Left forelimb (tissue), 1 donor: ENCODE measurements at regions not wholly inside any gene's neighbourhood (a gene's known extent, or its start where the extent isn't known, plus 50 kb on each side); places are given as distances from the start of the nearest gene placed in this dataset.

Experiments used
- DNase-seq: peaks from one replicate; pipeline ENCODE4 v3.0.0-alpha.2; 2018; ENCODE audit warnings: low spot score

DNA sequence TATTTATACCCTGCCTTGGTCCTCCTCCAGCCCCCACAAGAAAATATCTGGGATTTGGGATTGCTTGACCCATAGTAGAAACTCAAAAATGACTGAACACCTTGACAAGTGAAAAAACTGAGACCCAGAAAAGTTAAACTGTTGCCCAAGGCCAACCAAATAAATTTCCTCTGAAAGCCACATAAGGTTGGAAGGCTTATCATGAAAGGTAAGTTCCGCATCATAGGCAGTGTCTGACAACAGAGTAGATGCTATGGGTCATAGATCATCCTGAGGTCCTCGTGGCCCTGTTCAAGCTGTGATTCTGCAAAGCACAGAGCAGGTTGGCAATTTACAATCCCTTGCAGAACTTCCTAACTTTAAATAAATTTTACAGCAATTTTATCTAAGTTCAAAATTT lies 140.8 kb upstream of the TSC22D2 start:
- no peak for DNase-seq

- DNase-seq = no peak
Observed at GRCh38 chr3:150265305-150265704, 142.8 kb upstream of the TSC22D2 start.

GRCh38 chr3:150264561-150265279 lies 143.4 kb upstream of the TSC22D2 start:
- DNase-seq = no peak

GRCh38 chr3:150261958-150262357 lies 146.1 kb upstream of the TSC22D2 start:
- DNase-seq = no peak

DNA sequence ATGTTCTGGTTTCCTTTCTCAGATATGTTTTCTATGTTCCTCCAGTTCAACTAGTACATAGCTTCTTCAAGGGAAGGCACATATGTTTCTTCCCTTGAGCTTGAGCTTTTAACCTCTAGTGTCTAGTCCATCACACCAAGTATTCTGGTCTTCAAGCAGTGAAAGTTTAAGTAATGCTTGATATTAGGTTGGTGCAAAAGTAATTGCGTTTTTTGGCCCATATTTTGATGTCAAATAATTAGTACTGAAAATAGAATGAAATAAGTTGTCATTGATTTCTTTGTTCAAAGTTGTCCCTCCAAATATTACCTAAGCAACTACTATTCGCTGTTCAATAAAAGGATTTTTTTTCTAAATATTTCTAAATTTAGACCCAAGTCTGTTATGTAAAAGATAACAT lies 146.7 kb upstream of the TSC22D2 start:
- DNase-seq = no peak

DNA sequence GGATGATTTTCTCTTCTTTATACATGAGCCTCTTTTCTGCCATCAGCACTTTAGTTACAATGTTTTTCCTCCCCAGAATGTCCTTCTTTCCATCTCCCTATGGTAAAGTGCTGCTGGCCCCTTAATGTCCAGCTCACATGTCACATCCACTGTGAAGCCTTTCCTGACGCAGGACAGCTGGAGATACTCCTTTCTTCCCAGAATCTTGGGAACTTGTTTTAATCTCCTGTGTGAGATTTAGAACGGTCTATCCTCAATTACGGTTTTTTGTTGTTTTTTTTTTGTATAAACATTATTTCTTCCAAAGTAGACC lies 147.7 kb upstream of the TSC22D2 start:
- DNase-seq = no peak

- DNase-seq = no peak
Observed at GRCh38 chr3:150259526-150260397, 148.3 kb upstream of the TSC22D2 start.

- no peak for DNase-seq
Observed at GRCh38 chr3:150256782-150257181, 151.3 kb upstream of the TSC22D2 start.

DNA sequence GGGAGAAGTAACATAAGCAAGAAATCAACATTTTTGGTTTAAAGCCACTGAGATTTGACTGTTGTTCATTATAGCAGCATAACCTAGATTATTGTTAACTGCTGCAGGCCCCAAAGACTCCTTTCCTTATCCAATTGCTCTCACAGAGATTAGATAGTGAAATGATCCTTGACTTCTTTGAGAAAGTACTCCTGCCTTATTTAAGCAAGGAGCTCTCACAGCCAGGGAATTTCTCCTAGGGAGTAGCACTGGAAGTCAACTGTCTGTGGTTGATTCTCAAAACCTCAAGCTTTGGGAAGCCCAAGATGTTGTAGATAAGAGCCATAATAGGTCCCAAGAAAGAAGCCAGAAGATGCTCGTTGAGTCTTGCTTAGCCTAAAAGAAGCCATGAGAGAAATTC lies 151.8 kb upstream of the TSC22D2 start:
- DNase-seq = no peak

DNA sequence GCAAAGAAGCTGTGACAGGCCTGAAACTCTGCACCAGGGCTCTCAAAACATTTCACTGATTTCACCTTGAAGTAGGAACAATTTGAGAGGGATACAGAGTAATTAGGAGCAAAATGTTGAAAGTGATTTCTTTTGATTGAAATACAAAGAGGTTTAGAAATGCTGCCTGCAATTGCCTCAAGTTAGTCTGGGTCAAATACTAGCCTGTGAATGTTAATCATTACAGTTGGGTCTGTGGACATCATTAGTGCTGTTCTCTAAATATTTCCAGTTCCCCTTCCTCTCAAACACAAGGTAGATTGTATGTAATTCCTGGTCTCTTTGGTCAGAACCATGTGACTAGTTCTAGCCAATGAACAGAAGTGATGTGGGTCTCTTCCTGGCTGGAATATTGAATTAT lies 152.3 kb upstream of the TSC22D2 start:
- DNase-seq = no peak

GRCh38 chr3:150255413-150255812 lies 152.7 kb upstream of the TSC22D2 start:
- DNase-seq = no peak

- no peak for DNase-seq
Observed at GRCh38 chr3:150254309-150254708, 153.8 kb upstream of the TSC22D2 start.

DNA sequence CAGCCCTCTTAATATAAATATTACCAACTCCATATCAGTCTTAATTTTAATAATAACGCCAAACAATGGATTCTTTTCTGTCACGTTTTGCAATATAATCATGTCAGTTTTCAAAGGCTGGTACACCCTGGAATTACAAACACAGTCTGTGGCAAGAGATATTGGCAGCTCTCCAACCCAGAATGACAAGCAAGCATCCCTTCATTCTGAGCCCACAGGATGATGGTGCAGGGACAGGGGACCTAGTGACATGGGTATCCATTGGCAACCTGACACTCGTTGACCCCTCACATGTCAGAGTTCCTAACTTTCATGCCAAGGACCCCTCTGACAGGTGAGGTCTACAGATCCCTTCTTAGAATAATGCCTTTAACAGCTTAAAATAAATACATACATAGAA lies 154.5 kb upstream of the TSC22D2 start:
- DNase-seq = no peak

DNA sequence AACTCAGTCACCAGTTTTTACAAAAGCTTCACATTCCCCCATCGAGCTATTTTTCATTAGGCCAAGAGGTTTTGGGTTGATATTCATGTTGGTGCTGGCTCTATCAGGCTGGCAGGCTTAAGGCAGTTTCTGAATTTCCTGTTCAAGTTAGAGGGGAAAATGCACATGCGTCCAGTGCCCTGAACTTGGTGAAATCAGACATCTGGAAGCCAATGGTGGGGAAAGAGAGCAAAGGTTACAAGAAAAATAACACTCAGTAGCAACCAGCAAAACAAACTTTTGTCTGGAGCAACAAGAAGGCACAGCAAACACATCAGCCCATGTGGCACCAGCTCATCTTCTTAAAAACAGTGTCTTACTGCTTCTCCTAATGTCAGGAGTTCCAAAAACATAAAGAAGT lies 155.6 kb upstream of the TSC22D2 start:
- no peak for DNase-seq

GRCh38 chr3:150251187-150252062 lies 156.7 kb upstream of the TSC22D2 start:
- DNase-seq = no peak

GRCh38 chr3:150249779-150250470 lies 158.2 kb upstream of the TSC22D2 start:
- no peak for DNase-seq

GRCh38 chr3:150248888-150249681 lies 159.0 kb upstream of the TSC22D2 start:
- no peak for DNase-seq

DNA sequence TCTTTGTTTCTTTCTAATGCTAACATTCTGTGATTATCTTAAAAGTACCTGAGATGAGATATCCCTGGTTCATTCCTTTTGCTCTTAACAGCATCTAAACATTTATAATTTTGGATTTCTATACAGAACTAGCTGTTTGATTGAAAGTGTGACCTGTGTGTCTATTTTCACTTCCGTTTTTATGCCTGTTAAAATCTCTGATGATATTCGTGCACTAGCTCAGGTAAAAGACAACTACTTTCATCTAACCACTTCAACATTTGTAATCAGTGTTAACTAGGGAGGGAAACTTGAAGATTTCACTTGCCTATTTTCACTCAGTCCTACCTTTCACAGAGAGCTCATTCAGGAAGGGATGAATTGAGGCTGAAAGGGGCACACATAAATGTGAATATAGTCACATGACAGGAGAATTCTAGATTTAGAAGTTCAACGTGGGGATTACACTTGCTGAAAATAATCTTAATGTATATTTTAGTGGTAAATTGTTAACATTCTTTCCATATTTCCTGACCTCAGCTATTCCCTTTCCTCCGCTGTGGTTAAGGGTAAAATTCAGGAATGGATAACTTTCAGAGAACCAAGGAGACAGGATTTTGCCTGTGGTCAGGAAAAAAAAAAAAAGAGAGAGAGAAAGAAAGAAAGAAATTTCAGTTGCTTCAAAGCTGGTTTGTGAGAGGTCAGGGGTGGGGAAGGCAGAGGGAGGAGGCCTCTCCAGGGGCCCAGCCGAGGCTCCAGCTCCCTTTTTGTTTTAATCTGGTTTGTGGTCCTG lies 159.8 kb upstream of the TSC22D2 start:
- DNase-seq = no peak

DNA sequence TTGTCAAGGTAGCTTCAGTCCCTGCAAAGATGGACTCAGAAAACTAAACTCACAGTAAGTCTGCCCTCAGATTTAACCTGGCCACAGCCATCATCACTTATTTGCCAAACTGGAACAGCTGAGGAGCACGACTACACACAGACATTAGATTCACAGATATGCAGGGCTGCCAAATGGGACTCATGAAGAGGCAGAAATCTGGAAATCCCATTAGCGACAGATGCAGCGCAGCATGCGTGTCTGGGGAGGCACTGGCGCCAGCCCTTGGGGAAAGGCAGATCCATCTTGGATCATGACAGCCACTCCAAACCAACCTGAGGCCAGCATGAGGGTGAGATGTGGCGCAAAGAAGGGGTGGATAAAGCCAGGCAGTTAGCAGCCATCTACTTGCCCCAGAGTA lies 160.7 kb upstream of the TSC22D2 start:
- DNase-seq = no peak

GRCh38 chr3:150243466-150243865 lies 164.6 kb upstream of the TSC22D2 start:
- no peak for DNase-seq
